PFSK-1 (cell line): ENCODE measurements at regions not wholly inside any gene's neighbourhood (a gene's known extent, or its start where the extent isn't known, plus 50 kb on each side); places are given as distances from the start of the nearest gene placed in this dataset.

ENCODE experiments used
- FOXP2 ChIP-seq: optimal IDR thresholded peaks from 2 replicates; pipeline ENCODE3; 2011; ENCODE audit warnings: borderline replicate concordance, control low read depth, inconsistent platforms; ENCODE audit not compliant: insufficient read depth; ENCODE audit errors: extremely low read length, extremely low read depth
- POLR2AphosphoS5 ChIP-seq: IDR thresholded peaks from 2 replicates; pipeline ENCODE4 v1.6.1; 2012; ENCODE audit warnings: low read depth, mild to moderate bottlenecking, control low read depth, low read length, moderate library complexity
- REST ChIP-seq, 2 experiments: IDR thresholded peaks; 2 replicates each; pipeline versions ENCODE4 v1.6.1 to v1.8.0; 2011 to 2012; ENCODE audit warnings: low read depth in 2 of 2, low read length in 2 of 2, control low read depth in 1 of 2, inconsistent platforms in 1 of 2, mild to moderate bottlenecking in 1 of 2, moderate library complexity in 1 of 2; ENCODE audit not compliant: insufficient read depth in 1 of 2
- SIN3A ChIP-seq: IDR thresholded peaks from 2 replicates; pipeline ENCODE4 v1.6.1; 2012; ENCODE audit warnings: mild to moderate bottlenecking, low read length, moderate library complexity, borderline replicate concordance; ENCODE audit not compliant: insufficient read depth
- TAF1 ChIP-seq: IDR thresholded peaks from 2 replicates; pipeline ENCODE4 v1.6.1; 2012; ENCODE audit warnings: low read length, control low read depth, borderline replicate concordance; ENCODE audit not compliant: insufficient read depth

- TF ChIP-seq TAF1 (no peak), FOXP2 (no peak), SIN3A (no peak), REST (IDR thresholded peaks at IDR 0.05; ENCODE audit: insufficient read depth in 1 of 2, low read depth in 2 of 2, low read length in 2 of 2) (no peak), POLR2AphosphoS5 (no peak)
These were observed 452.6 kb upstream of the KLF12 start for GRCh38 chr13:74586847-74587246.

DNA sequence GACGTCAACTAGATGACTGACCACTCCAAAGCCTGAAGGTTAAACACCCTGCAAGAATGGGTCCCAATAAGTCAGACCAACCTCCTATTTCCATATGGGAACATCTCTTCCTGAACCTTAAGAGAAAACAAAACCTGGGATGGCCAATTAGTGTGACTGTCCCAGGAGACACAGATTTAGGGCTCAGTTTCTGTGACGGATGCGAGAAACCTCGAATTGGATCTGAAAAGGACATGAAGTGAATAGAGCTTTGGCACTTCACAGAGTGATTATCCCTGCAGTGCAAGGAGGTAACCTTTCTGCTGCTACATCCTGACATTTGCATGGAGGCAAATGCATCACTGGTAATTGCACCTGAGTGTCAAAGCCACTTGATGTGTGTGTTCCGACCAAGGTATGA lies 442.2 kb upstream of the KLF12 start:
- TF ChIP-seq FOXP2 (no peak), SIN3A (no peak), TAF1 (no peak), POLR2AphosphoS5 (no peak), REST (IDR thresholded peaks at IDR 0.05; ENCODE audit: insufficient read depth in 1 of 2, low read depth in 2 of 2, low read length in 2 of 2) (no peak)

DNA sequence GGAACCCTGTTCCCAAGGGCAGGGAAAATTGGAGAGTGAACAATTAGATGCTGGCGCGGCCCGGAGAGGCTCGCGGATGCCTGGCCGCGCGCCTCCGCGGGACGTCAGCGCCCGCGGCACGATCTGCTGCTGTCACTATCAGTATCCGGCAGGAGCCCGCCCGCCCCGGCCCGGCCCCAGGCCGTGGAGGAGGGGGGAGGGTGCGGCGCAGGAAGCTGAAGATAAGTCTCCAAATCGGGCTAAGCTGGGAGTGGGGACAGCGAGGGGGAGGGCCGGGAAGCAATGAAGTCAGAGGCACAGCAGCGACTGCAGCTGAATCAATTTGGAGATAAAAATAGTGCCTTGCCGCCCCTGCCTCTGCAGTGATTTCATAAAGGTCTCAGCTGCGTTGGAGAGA lies 441.5 kb upstream of the KLF12 start:
- TF ChIP-seq SIN3A (no peak), POLR2AphosphoS5 (no peak), FOXP2 (no peak), REST (IDR thresholded peaks at IDR 0.05; ENCODE audit: insufficient read depth in 1 of 2, low read depth in 2 of 2, low read length in 2 of 2) (no peak), TAF1 (no peak)

GRCh38 chr13:74574964-74575728 lies 440.9 kb upstream of the KLF12 start:
- TF ChIP-seq TAF1 (no peak), SIN3A (no peak), POLR2AphosphoS5 (no peak)

- no peak for TF ChIP-seq SIN3A
These were observed 439.4 kb upstream of the KLF12 start for GRCh38 chr13:74573654-74574053.

GRCh38 chr13:74571811-74572210 lies 437.6 kb upstream of the KLF12 start:
- TF ChIP-seq REST (IDR thresholded peaks at IDR 0.05; ENCODE audit: insufficient read depth in 1 of 2, low read depth in 2 of 2, low read length in 2 of 2) (no peak), TAF1 (no peak), FOXP2 (no peak), SIN3A (no peak), POLR2AphosphoS5 (no peak)
